Keratinocyte (primary cell): ENCODE measurements at regions not wholly inside any gene's neighbourhood (a gene's known extent, or its start where the extent isn't known, plus 50 kb on each side); places are given as distances from the start of the nearest gene placed in this dataset.

Source experiments
- DNase-seq: peaks from one replicate; pipeline ENCODE4 v3.0.0-alpha.2; 2011; ENCODE audit warnings: low read depth, missing footprints, low spot score
- FAIRE-seq: peaks from 2 replicates; lab custom pipeline; 2011; peaks lifted over from hg19 to GRCh38; lab: Jason Lieb, UNC
- H2AFZ ChIP-seq: 2 replicates; pipeline ENCODE4 v1.6.0; 2012; ENCODE audit warnings: low read length, control low read depth, inconsistent platforms; ENCODE audit not compliant: control insufficient read depth
- H3K27ac ChIP-seq: 2 replicates; pipeline ENCODE4 v1.5.1; 2011; ENCODE audit warnings: low read length; ENCODE audit not compliant: control insufficient read depth, insufficient read depth
- H3K27me3 ChIP-seq: 3 replicates; pipeline ENCODE4 v1.6.0; 2011; ENCODE audit warnings: low read length; ENCODE audit not compliant: control insufficient read depth, insufficient read depth; ENCODE audit errors: extremely low read depth
- H3K36me3 ChIP-seq, 2 experiments: 2 replicates in 1 of 2; 3 replicates in 1 of 2; pipeline ENCODE4 v1.5.1; 2011; ENCODE audit warnings: low read length in 2 of 2, mild to moderate bottlenecking in 1 of 2; ENCODE audit not compliant: control insufficient read depth in 2 of 2, insufficient read depth in 2 of 2; ENCODE audit errors: extremely low read depth in 1 of 2
- H3K4me1 ChIP-seq: 3 replicates; pipeline ENCODE4 v1.5.1; 2011; ENCODE audit warnings: low read length; ENCODE audit not compliant: control insufficient read depth, insufficient read depth; ENCODE audit errors: extremely low read depth
- H3K4me2 ChIP-seq: 3 replicates; pipeline ENCODE4 v1.6.0; 2011; ENCODE audit warnings: low read depth, low read length; ENCODE audit not compliant: control insufficient read depth, insufficient read depth; ENCODE audit errors: extremely low read depth
- H3K4me3 ChIP-seq, 3 experiments: fragments of 200-600 bp in 1 of 3; sonication (generic) in 1 of 3; 2 replicates in 2 of 3; 3 replicates in 1 of 3; pipeline ENCODE4 v1.5.1; 2011 to 2016; ENCODE audit warnings: low read length in 3 of 3, mild to moderate bottlenecking in 3 of 3, control low read depth in 2 of 3, inconsistent platforms in 1 of 3, low read depth in 1 of 3, mixed read lengths in 1 of 3, mixed run types in 1 of 3, moderate library complexity in 1 of 3; ENCODE audit not compliant: control insufficient read depth in 2 of 3, insufficient read depth in 2 of 3; ENCODE audit errors: extremely low read depth in 1 of 3
- H3K79me2 ChIP-seq: 2 replicates; pipeline ENCODE4 v1.6.0; 2012; ENCODE audit warnings: low read length; ENCODE audit not compliant: control insufficient read depth, insufficient read depth
- H3K9ac ChIP-seq: 3 replicates; pipeline ENCODE4 v1.6.0; 2011; ENCODE audit warnings: low read length; ENCODE audit not compliant: control insufficient read depth, insufficient read depth; ENCODE audit errors: extremely low read depth
- H3K9me1 ChIP-seq: 3 replicates; pipeline ENCODE4 v1.6.0; 2011; ENCODE audit warnings: low read length; ENCODE audit not compliant: control insufficient read depth, insufficient read depth; ENCODE audit errors: extremely low read depth
- H3K9me3 ChIP-seq: 2 replicates; pipeline ENCODE4 v1.5.1; 2012; ENCODE audit warnings: low read depth, low read length; ENCODE audit not compliant: control insufficient read depth
- H4K20me1 ChIP-seq: 3 replicates; pipeline ENCODE4 v1.6.0; 2011; ENCODE audit warnings: low read length; ENCODE audit not compliant: control insufficient read depth, insufficient read depth; ENCODE audit errors: extremely low read depth
- CTCF ChIP-seq, 3 experiments: IDR thresholded peaks in 1 of 3; conservative IDR thresholded peaks in 1 of 3; optimal IDR thresholded peaks in 1 of 3; 2 replicates in 2 of 3; 3 replicates in 1 of 3; pipeline versions ENCODE3 to v1.5.1; 2011; ENCODE audit warnings: low read length in 3 of 3, mild to moderate bottlenecking in 3 of 3, moderate library complexity in 2 of 3, control low read depth in 1 of 3, inconsistent platforms in 1 of 3; ENCODE audit not compliant: insufficient read depth in 2 of 3; ENCODE audit errors: extremely low read depth in 1 of 3
- EZH2 ChIP-seq: IDR thresholded peaks from one replicate; pipeline ENCODE4 v1.6.1; 2012; ENCODE audit warnings: inconsistent platforms, mild to moderate bottlenecking, low read length, moderate library complexity
- dilution Hi-C: fragments of 300-500 bp; cut with MboI; formaldehyde crosslinking; loops from one replicate; pipeline ENCODE4 v1.7.0; 2020; ENCODE audit warnings: low sequenced_read_pairs; ENCODE audit not compliant: extremely low pct_ligation_motif_present

GRCh38 chr21:38622827-38623209, 124.5 kb upstream of the ERG start:
- Histone ChIP-seq H2AFZ (no peak overlapping the region), H3K9ac (no peak overlapping the region), H3K9me1 (no peaks in the 10 kb centered on the region), H4K20me1 (no peaks in the 10 kb centered on the region), H3K36me3 (no peaks in the 10 kb centered on the region), H3K4me2 (no peak overlapping the region), H3K27me3 (no peaks in the 10 kb centered on the region), H3K4me3 (no peak overlapping the region), H3K4me1 (no peaks in the 10 kb centered on the region), H3K9me3 (no peaks in the 10 kb centered on the region), H3K27ac (no peak overlapping the region), H3K79me2 (no peaks in the 10 kb centered on the region)
- DNase-seq: no peak
- TF ChIP-seq CTCF (optimal IDR thresholded peaks at IDR 0.05 in 1 of 3, IDR thresholded peaks at IDR 0.05 in 1 of 3, conservative IDR thresholded peaks at IDR 0.05 in 1 of 3; ENCODE audit: extremely low read depth in 1 of 3, insufficient read depth in 2 of 3, low read length in 3 of 3): no peak
- TF ChIP-seq EZH2: no peak
- no peak for FAIRE-seq
- dilution Hi-C loops: no loop called here

GRCh38 chr21:38623552-38623951, 125.3 kb upstream of the ERG start:
- no peak overlapping the region for H3K27ac ChIP-seq
- no peak overlapping the region for H3K4me3 ChIP-seq
- no peaks in the 10 kb centered on the region for H4K20me1 ChIP-seq
- no peaks in the 10 kb centered on the region for H3K27me3 ChIP-seq
- H3K9me1 ChIP-seq: no peaks in the 10 kb centered on the region
- H3K9ac ChIP-seq: no peak overlapping the region
- no peak for TF ChIP-seq EZH2
- no peak for TF ChIP-seq CTCF (optimal IDR thresholded peaks at IDR 0.05 in 1 of 3, IDR thresholded peaks at IDR 0.05 in 1 of 3, conservative IDR thresholded peaks at IDR 0.05 in 1 of 3; ENCODE audit: extremely low read depth in 1 of 3, insufficient read depth in 2 of 3, low read length in 3 of 3)
- no peak overlapping the region for H3K4me2 ChIP-seq
- DNase-seq: no peak
- H3K79me2 ChIP-seq: no peaks in the 10 kb centered on the region
- FAIRE-seq: no peak
- dilution Hi-C loops: no loop called here
- H2AFZ ChIP-seq: no peak overlapping the region
- H3K36me3 ChIP-seq: no peaks in the 10 kb centered on the region
- no peaks in the 10 kb centered on the region for H3K4me1 ChIP-seq
- no peaks in the 10 kb centered on the region for H3K9me3 ChIP-seq
